GM19438 (cell line): ENCODE measurements at regions not wholly inside any gene's neighbourhood (a gene's known extent, or its start where the extent isn't known, plus 50 kb on each side); places are given as distances from the start of the nearest gene placed in this dataset.

Experiments
- ATAC-seq: cut with Tn5 transposase; IDR thresholded peaks from one replicate; pipeline ENCODE4 v1.9.1; 2021; ENCODE audit warnings: low read depth; ENCODE audit not compliant: unreplicated experiment

- ATAC-seq: no peak
Measured at GRCh38 chr11:59263225-59263894, 50.6 kb upstream of the MPEG1 start.
